ENCODE measurements at regions not wholly inside any gene's neighbourhood (a gene's known extent, or its start where the extent isn't known, plus 50 kb on each side); places are given as distances from the start of the nearest gene placed in this dataset.

- Mint-ChIP-seq H3K4me1 (no peaks in the 10 kb centered on the region), H3K27me3 (no peaks in the 10 kb centered on the region), H3K36me3 (ENCODE audit: insufficient read depth) (peaks cover 3% of the 10 kb centered on the region), H3K4me3 (no peak overlapping the region), H3K9me3 (no peaks in the 10 kb centered on the region), H3K27ac (ENCODE audit: low read depth) (no peak overlapping the region)
- no peak for DNase-seq (ENCODE audit: low spot score in 2 of 2)
- no peak for ATAC-seq (replicated peaks; ENCODE audit: extremely low read depth, poor library complexity, severe bottlenecking)
Observed at GRCh38 chr4:83830138-83830888, 294.4 kb downstream of the GPAT3 start.

- DNase-seq (ENCODE audit: low spot score in 2 of 2): no peak
- Mint-ChIP-seq H3K27ac (ENCODE audit: low read depth) (no peak overlapping the region), H3K36me3 (ENCODE audit: insufficient read depth) (peaks cover 3% of the 10 kb centered on the region)
Observed at GRCh38 chr4:83828601-83829000, 292.7 kb downstream of the GPAT3 start.

GRCh38 chr4:83821493-83821892 lies 285.6 kb downstream of the GPAT3 start:
- H3K27ac Mint-ChIP-seq (ENCODE audit: low read depth): no peak overlapping the region
- H3K27me3 Mint-ChIP-seq: no peaks in the 10 kb centered on the region
- ATAC-seq (replicated peaks; ENCODE audit: extremely low read depth, poor library complexity, severe bottlenecking) (no peak), DNase-seq (ENCODE audit: low spot score in 2 of 2) (no peak)
- H3K4me1 Mint-ChIP-seq: no peaks in the 10 kb centered on the region
- no peaks in the 10 kb centered on the region for H3K36me3 Mint-ChIP-seq (ENCODE audit: insufficient read depth)
- H3K9me3 Mint-ChIP-seq: peaks cover 9% of the 10 kb centered on the region
- no peak overlapping the region for H3K4me3 Mint-ChIP-seq

More at GRCh38 chr4:83828601-83829000, 292.7 kb downstream of the GPAT3 start:
- H3K9me3 Mint-ChIP-seq: no peaks in the 10 kb centered on the region
- H3K4me3 Mint-ChIP-seq: no peak overlapping the region
- H3K27me3 Mint-ChIP-seq: no peaks in the 10 kb centered on the region
- H3K4me1 Mint-ChIP-seq: no peaks in the 10 kb centered on the region
- ATAC-seq (replicated peaks; ENCODE audit: extremely low read depth, poor library complexity, severe bottlenecking): no peak

GRCh38 chr4:83819582-83819981 lies 283.7 kb downstream of the GPAT3 start:
- DNase-seq (ENCODE audit: low spot score in 2 of 2) (no peak), ATAC-seq (replicated peaks; ENCODE audit: extremely low read depth, poor library complexity, severe bottlenecking) (no peak)
- Mint-ChIP-seq H3K27ac (ENCODE audit: low read depth) (no peak overlapping the region), H3K9me3 (peaks cover 9% of the 10 kb centered on the region), H3K4me3 (no peak overlapping the region), H3K36me3 (ENCODE audit: insufficient read depth) (no peaks in the 10 kb centered on the region), H3K4me1 (no peaks in the 10 kb centered on the region), H3K27me3 (no peaks in the 10 kb centered on the region)

GRCh38 chr4:83810428-83810827 lies 274.5 kb downstream of the GPAT3 start:
- H3K36me3 Mint-ChIP-seq (ENCODE audit: insufficient read depth): no peaks in the 10 kb centered on the region
- no peak for DNase-seq (ENCODE audit: low spot score in 2 of 2)
- no peak overlapping the region for H3K27ac Mint-ChIP-seq (ENCODE audit: low read depth)

GRCh38 chr4:83809581-83809980 lies 273.7 kb downstream of the GPAT3 start:
- H3K4me3 Mint-ChIP-seq: no peak overlapping the region
- DNase-seq (ENCODE audit: low spot score in 2 of 2): no peak
- no peaks in the 10 kb centered on the region for H3K36me3 Mint-ChIP-seq (ENCODE audit: insufficient read depth)
- no peaks in the 10 kb centered on the region for H3K4me1 Mint-ChIP-seq
- no peak overlapping the region for H3K27ac Mint-ChIP-seq (ENCODE audit: low read depth)
- H3K27me3 Mint-ChIP-seq: no peaks in the 10 kb centered on the region
- H3K9me3 Mint-ChIP-seq: peaks cover 5% of the 10 kb centered on the region
- no peak for ATAC-seq (replicated peaks; ENCODE audit: extremely low read depth, poor library complexity, severe bottlenecking)

More at GRCh38 chr4:83810428-83810827, 274.5 kb downstream of the GPAT3 start:
- ATAC-seq (replicated peaks; ENCODE audit: extremely low read depth, poor library complexity, severe bottlenecking): no peak
- Mint-ChIP-seq H3K27me3 (no peaks in the 10 kb centered on the region), H3K4me3 (no peak overlapping the region), H3K9me3 (peaks cover under 1% of the 10 kb centered on the region), H3K4me1 (no peaks in the 10 kb centered on the region)

- ATAC-seq (replicated peaks; ENCODE audit: extremely low read depth, poor library complexity, severe bottlenecking) (no peak), DNase-seq (ENCODE audit: low spot score in 2 of 2) (no peak)
- H3K27me3 Mint-ChIP-seq: peaks cover 11% of the 10 kb centered on the region
- no peaks in the 10 kb centered on the region for H3K36me3 Mint-ChIP-seq (ENCODE audit: insufficient read depth)
- H3K4me3 Mint-ChIP-seq: no peak overlapping the region
- no peak overlapping the region for H3K27ac Mint-ChIP-seq (ENCODE audit: low read depth)
- no peaks in the 10 kb centered on the region for H3K4me1 Mint-ChIP-seq
- no peaks in the 10 kb centered on the region for H3K9me3 Mint-ChIP-seq
Observed at GRCh38 chr4:83793481-83793880, 257.6 kb downstream of the GPAT3 start.

- DNase-seq (ENCODE audit: low spot score in 2 of 2) (no peak), ATAC-seq (replicated peaks; ENCODE audit: extremely low read depth, poor library complexity, severe bottlenecking) (no peak)
- H3K36me3 Mint-ChIP-seq (ENCODE audit: insufficient read depth): no peaks in the 10 kb centered on the region
- H3K4me1 Mint-ChIP-seq: no peaks in the 10 kb centered on the region
- H3K9me3 Mint-ChIP-seq: no peaks in the 10 kb centered on the region
- no peaks in the 10 kb centered on the region for H3K27me3 Mint-ChIP-seq
- H3K27ac Mint-ChIP-seq (ENCODE audit: low read depth): no peak overlapping the region
- no peak overlapping the region for H3K4me3 Mint-ChIP-seq
Observed at GRCh38 chr4:83785891-83786290, 250.0 kb downstream of the GPAT3 start.

- ATAC-seq (replicated peaks; ENCODE audit: extremely low read depth, poor library complexity, severe bottlenecking): no peak
- Mint-ChIP-seq H3K4me3 (no peak overlapping the region), H3K4me1 (no peaks in the 10 kb centered on the region), H3K27ac (ENCODE audit: low read depth) (no peak overlapping the region), H3K9me3 (no peaks in the 10 kb centered on the region), H3K27me3 (no peaks in the 10 kb centered on the region), H3K36me3 (ENCODE audit: insufficient read depth) (no peaks in the 10 kb centered on the region)
- DNase-seq (ENCODE audit: low spot score in 2 of 2): no peak
Observed at GRCh38 chr4:83783215-83783614, 247.3 kb downstream of the GPAT3 start.

- Mint-ChIP-seq H3K27ac (ENCODE audit: low read depth) (no peak overlapping the region), H3K9me3 (no peaks in the 10 kb centered on the region), H3K27me3 (no peaks in the 10 kb centered on the region), H3K4me1 (no peaks in the 10 kb centered on the region), H3K4me3 (no peak overlapping the region), H3K36me3 (ENCODE audit: insufficient read depth) (no peaks in the 10 kb centered on the region)
- ATAC-seq (replicated peaks; ENCODE audit: extremely low read depth, poor library complexity, severe bottlenecking) (no peak), DNase-seq (ENCODE audit: low spot score in 2 of 2) (no peak)
Observed at GRCh38 chr4:83782591-83782990, 246.7 kb downstream of the GPAT3 start.

- Mint-ChIP-seq H3K4me1 (no peaks in the 10 kb centered on the region), H3K4me3 (no peak overlapping the region), H3K27me3 (no peaks in the 10 kb centered on the region), H3K36me3 (ENCODE audit: insufficient read depth) (no peaks in the 10 kb centered on the region), H3K27ac (ENCODE audit: low read depth) (no peak overlapping the region), H3K9me3 (no peaks in the 10 kb centered on the region)
- DNase-seq (ENCODE audit: low spot score in 2 of 2): no peak
- no peak for ATAC-seq (replicated peaks; ENCODE audit: extremely low read depth, poor library complexity, severe bottlenecking)
Observed at GRCh38 chr4:83781434-83781833, 245.5 kb downstream of the GPAT3 start.

GRCh38 chr4:83780053-83780733 lies 244.3 kb downstream of the GPAT3 start:
- H3K27ac Mint-ChIP-seq (ENCODE audit: low read depth): no peak overlapping the region
- no peaks in the 10 kb centered on the region for H3K36me3 Mint-ChIP-seq (ENCODE audit: insufficient read depth)
- H3K4me3 Mint-ChIP-seq: no peak overlapping the region
- no peaks in the 10 kb centered on the region for H3K9me3 Mint-ChIP-seq
- ATAC-seq (replicated peaks; ENCODE audit: extremely low read depth, poor library complexity, severe bottlenecking) (no peak), DNase-seq (ENCODE audit: low spot score in 2 of 2) (no peak)
- peaks cover 9% of the 10 kb centered on the region for H3K27me3 Mint-ChIP-seq
- no peaks in the 10 kb centered on the region for H3K4me1 Mint-ChIP-seq
